H9 (cell line): ENCODE measurements at regions not wholly inside any gene's neighbourhood (a gene's known extent, or its start where the extent isn't known, plus 50 kb on each side); places are given as distances from the start of the nearest gene placed in this dataset.

ENCODE experiments used
- DNase-seq: peaks from one replicate; pipeline ENCODE4 v3.0.0-alpha.2; 2017
- H2AFZ ChIP-seq: one replicate; pipeline ENCODE4 v1.6.1; 2013; ENCODE audit warnings: mild to moderate bottlenecking, low read length, control low read depth, moderate library complexity
- H2AK5ac ChIP-seq: 2 replicates; pipeline ENCODE4 v1.6.1; 2013; ENCODE audit warnings: low read length, control low read depth, mixed read lengths; ENCODE audit not compliant: insufficient read length
- H2BK120ac ChIP-seq: one replicate; pipeline ENCODE4 v1.6.1; 2013; ENCODE audit warnings: low read depth, mild to moderate bottlenecking, low read length, control low read depth, inconsistent platforms; ENCODE audit not compliant: poor library complexity, severe bottlenecking
- H2BK12ac ChIP-seq: 2 replicates; pipeline ENCODE4 v1.6.1; 2013; ENCODE audit warnings: low read length, control low read depth, mixed read lengths, low read depth; ENCODE audit not compliant: insufficient read length
- H2BK15ac ChIP-seq: 2 replicates; pipeline ENCODE4 v1.6.1; 2013; ENCODE audit warnings: low read depth, low read length, control low read depth
- H2BK20ac ChIP-seq: one replicate; pipeline ENCODE4 v1.6.1; 2013; ENCODE audit warnings: low read depth, mild to moderate bottlenecking, low read length, control low read depth, inconsistent platforms; ENCODE audit not compliant: poor library complexity, severe bottlenecking
- H2BK5ac ChIP-seq: 2 replicates; pipeline ENCODE4 v1.6.1; 2013; ENCODE audit warnings: low read length, control low read depth, mixed read lengths; ENCODE audit not compliant: insufficient read length
- H3K14ac ChIP-seq: 2 replicates; pipeline ENCODE4 v1.6.1; 2013; ENCODE audit warnings: low read length, control low read depth; ENCODE audit not compliant: insufficient read depth
- H3K18ac ChIP-seq: 2 replicates; pipeline ENCODE4 v1.6.1; 2013; ENCODE audit warnings: low read depth, mild to moderate bottlenecking, mixed read lengths, low read length, control low read depth; ENCODE audit not compliant: insufficient read length
- H3K23ac ChIP-seq: 2 replicates; pipeline ENCODE4 v1.6.1; 2013; ENCODE audit warnings: low read length, control low read depth, mixed read lengths, low read depth; ENCODE audit not compliant: insufficient read length
- H3K23me2 ChIP-seq: 2 replicates; pipeline ENCODE4 v1.6.1; 2013; ENCODE audit warnings: low read depth, mild to moderate bottlenecking, mixed read lengths, low read length, control low read depth; ENCODE audit not compliant: insufficient read length, poor library complexity, severe bottlenecking
- H3K27ac ChIP-seq: 2 replicates; pipeline ENCODE4 v1.5.1; 2013; ENCODE audit warnings: low read length, control low read depth, mixed read lengths, low read depth; ENCODE audit not compliant: insufficient read length
- H3K27me3 ChIP-seq: 2 replicates; pipeline ENCODE4 v1.6.1; 2013; ENCODE audit warnings: low read length, control low read depth, inconsistent platforms; ENCODE audit not compliant: insufficient read depth
- H3K4ac ChIP-seq: 2 replicates; pipeline ENCODE4 v1.6.1; 2013; ENCODE audit warnings: low read depth, mild to moderate bottlenecking, control low read depth, inconsistent platforms, low read length, moderate library complexity
- H3K4me1 ChIP-seq: 2 replicates; pipeline ENCODE4 v1.6.1; 2013; ENCODE audit warnings: low read length, control low read depth, inconsistent platforms; ENCODE audit not compliant: insufficient read depth
- H3K4me2 ChIP-seq: 2 replicates; pipeline ENCODE4 v1.6.1; 2013; ENCODE audit warnings: low read length, control low read depth, mixed read lengths; ENCODE audit not compliant: insufficient read length, insufficient read depth
- H3K56ac ChIP-seq: 2 replicates; pipeline ENCODE4 v1.6.1; 2013; ENCODE audit warnings: low read depth, mild to moderate bottlenecking, mixed read lengths, low read length, control low read depth; ENCODE audit not compliant: insufficient read length
- H3K79me1 ChIP-seq: 2 replicates; pipeline ENCODE4 v1.6.1; 2013; ENCODE audit warnings: low read depth, mild to moderate bottlenecking, moderate library complexity, low read length, control low read depth, inconsistent platforms; ENCODE audit not compliant: insufficient read depth, poor library complexity, severe bottlenecking
- H3K79me2 ChIP-seq: 2 replicates; pipeline ENCODE4 v1.6.1; 2013; ENCODE audit warnings: low read length, control low read depth, inconsistent platforms; ENCODE audit not compliant: insufficient read depth
- H3K9ac ChIP-seq: 2 replicates; pipeline ENCODE4 v1.6.1; 2013; ENCODE audit warnings: low read length, control low read depth, mixed read lengths; ENCODE audit not compliant: insufficient read length; ENCODE audit errors: extremely low read depth
- H3K9me3 ChIP-seq: one replicate; pipeline ENCODE4 v1.6.1; 2013; ENCODE audit warnings: low read depth, low read length, inconsistent platforms; ENCODE audit not compliant: control insufficient read depth
- H3T11ph ChIP-seq: one replicate; pipeline ENCODE4 v1.6.1; 2013; ENCODE audit warnings: mild to moderate bottlenecking, low read length, control low read depth, inconsistent platforms
- H4K20me1 ChIP-seq: one replicate; pipeline ENCODE4 v1.6.1; 2013; ENCODE audit not compliant: control insufficient read depth, insufficient read length, insufficient read depth
- H4K5ac ChIP-seq: 2 replicates; pipeline ENCODE4 v1.6.1; 2013; ENCODE audit warnings: low read depth, mild to moderate bottlenecking, mixed read lengths, low read length, control low read depth; ENCODE audit not compliant: insufficient read length
- H4K8ac ChIP-seq: replicated peaks from 2 replicates; pipeline ENCODE4 v1.6.1; 2013; ENCODE audit warnings: low read length, control low read depth, mixed read lengths, low read depth; ENCODE audit not compliant: insufficient read length
- H4K91ac ChIP-seq: 2 replicates; pipeline ENCODE4 v1.6.1; 2013; ENCODE audit warnings: low read depth, mild to moderate bottlenecking, moderate library complexity, mixed read lengths, low read length, control low read depth; ENCODE audit not compliant: insufficient read length
- H3K27ac Mint-ChIP-seq, 3 experiments: 2 replicates in 2 of 3; 3 replicates in 1 of 3; pipeline ENCODE4 v1.8.0; 2020 to 2021; ENCODE audit warnings: mixed read lengths in 3 of 3, mild to moderate bottlenecking in 1 of 3, moderate library complexity in 1 of 3
- H3K27me3 Mint-ChIP-seq: 2 replicates; pipeline ENCODE4 v1.8.0; 2021; ENCODE audit warnings: low read depth, mild to moderate bottlenecking, moderate library complexity, mixed read lengths
- H3K36me3 Mint-ChIP-seq, 3 experiments: 2 replicates in 2 of 3; 3 replicates in 1 of 3; pipeline ENCODE4 v1.8.0; 2020 to 2021; ENCODE audit warnings: low read depth in 3 of 3, mixed read lengths in 3 of 3; ENCODE audit not compliant: insufficient read depth in 1 of 3
- H3K4me1 Mint-ChIP-seq, 2 experiments: 2 replicates each; pipeline ENCODE4 v1.8.0; 2020; ENCODE audit warnings: mixed read lengths in 2 of 2
- H3K4me3 Mint-ChIP-seq, 2 experiments: 2 replicates in 1 of 2; 3 replicates in 1 of 2; pipeline ENCODE4 v1.8.0; 2020 to 2021; ENCODE audit warnings: mild to moderate bottlenecking in 2 of 2, mixed read lengths in 2 of 2, moderate library complexity in 1 of 2
- H3K9me3 Mint-ChIP-seq, 2 experiments: 2 replicates in 1 of 2; 3 replicates in 1 of 2; pipeline ENCODE4 v1.8.0; 2020; ENCODE audit warnings: mild to moderate bottlenecking in 2 of 2, mixed read lengths in 2 of 2, moderate library complexity in 1 of 2
- CTCF ChIP-seq: fragments of 200-600 bp; sonication (generic); conservative IDR thresholded peaks from 3 replicates; pipeline ENCODE4 v1.8.0; 2021; ENCODE audit warnings: antibody characterized with exemption, mild to moderate bottlenecking
- WGBS: extraction: QIAGEN DNeasy Blood & Tissue Kit; methylation state at CpG from one replicate; pipeline ENCODE4 v1.1.7; 2013; ENCODE audit warnings: missing lambda C conversion rate, low lambda C conversion rate, mixed read lengths; ENCODE audit not compliant: insufficient read length; ENCODE audit errors: extremely low coverage; 5-methylcytosine and 5-hydroxymethylcytosine counted together

DNA sequence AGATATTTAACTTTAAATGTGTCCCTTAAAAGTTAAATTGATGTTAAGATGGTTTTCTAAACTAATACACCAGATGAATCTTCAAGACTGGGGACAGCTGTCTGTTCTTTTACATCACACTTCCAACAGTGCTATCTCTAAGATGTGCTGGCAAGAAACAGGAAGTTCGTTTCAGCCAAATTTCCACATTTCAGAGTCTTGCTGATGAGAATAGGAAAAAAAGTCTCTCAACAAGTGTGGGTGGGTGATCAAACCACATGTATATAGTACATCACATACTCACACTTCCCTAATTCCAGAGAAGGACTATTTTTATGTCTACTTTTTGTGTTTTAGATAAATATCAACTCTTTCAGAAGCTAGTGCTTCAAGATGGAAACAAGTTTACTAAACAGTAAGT lies 1712.8 kb upstream of the TMEFF2 start:
- no peak for DNase-seq
- no peak overlapping the region for H3K14ac ChIP-seq
- peaks cover 0 to 3% of the 10 kb centered on the region in 2 experiments; a peak in 1 of 5 replicates for H3K9me3 Mint-ChIP-seq
- H2BK120ac ChIP-seq: no peak overlapping the region
- H3K27me3 ChIP-seq: no peaks in the 10 kb centered on the region
- H2AK5ac ChIP-seq: no peak overlapping the region
- H3K4me2 ChIP-seq: no peak overlapping the region
- H4K5ac ChIP-seq: no peak overlapping the region
- H4K8ac ChIP-seq: no peak overlapping the region
- H3K4me3 Mint-ChIP-seq: no peak overlapping the region
- no peak for TF ChIP-seq CTCF
- H3K9ac ChIP-seq: no peak overlapping the region
- H4K91ac ChIP-seq: no peak overlapping the region
- H2BK20ac ChIP-seq: no peak overlapping the region
- H4K20me1 ChIP-seq: no peaks in the 10 kb centered on the region
- H3K4me1 ChIP-seq: no peaks in the 10 kb centered on the region
- H3K36me3 Mint-ChIP-seq: no peaks in the 10 kb centered on the region; a peak in 1 of 7 replicates
- no peak overlapping the region for H3K4ac ChIP-seq
- WGBS: no CpG with 5 or more reads among the region's 1 CpG
- H2BK12ac ChIP-seq: no peak overlapping the region
- H3K4me1 Mint-ChIP-seq: peaks cover 0 to 4% of the 10 kb centered on the region in 2 experiments; a peak in 1 of 4 replicates
- no peaks in the 10 kb centered on the region for H3K27me3 Mint-ChIP-seq
- no peak overlapping the region for H3K27ac ChIP-seq
- no peaks in the 10 kb centered on the region for H3K9me3 ChIP-seq
- no peaks in the 10 kb centered on the region for H3K79me1 ChIP-seq
- no peaks in the 10 kb centered on the region for H3K23me2 ChIP-seq
- H3K56ac ChIP-seq: no peak overlapping the region
- no peak overlapping the region for H2BK5ac ChIP-seq
- H2BK15ac ChIP-seq: no peak overlapping the region
- H3T11ph ChIP-seq: no peak overlapping the region
- no peak overlapping the region for H3K18ac ChIP-seq
- H3K23ac ChIP-seq: no peak overlapping the region
- H3K27ac Mint-ChIP-seq: no peak overlapping the region
- no peak overlapping the region for H2AFZ ChIP-seq
- no peaks in the 10 kb centered on the region for H3K79me2 ChIP-seq
